Activated naive CD4-positive, alpha-beta T cell treated with anti-CD3 and anti-CD28 coated beads, Interleukin-2, amount 50 U/mL, for 72 hours (primary cell): ENCODE measurements at regions not wholly inside any gene's neighbourhood (a gene's known extent, or its start where the extent isn't known, plus 50 kb on each side); places are given as distances from the start of the nearest gene placed in this dataset.

ENCODE experiments used
- ATAC-seq, 2 donors: fragments of 150-1000 bp; cut with Tn5 transposase; 2 replicates each; pipeline ENCODE4 v1.10.0; 2021; ENCODE audit warnings: mild to moderate bottlenecking in 2 of 2, moderate library complexity in 2 of 2
- DNase-seq, 2 donors: peaks; one replicate each; pipeline ENCODE4 v3.0.0; 2021 to 2022; ENCODE audit warnings: low spot score in 2 of 2
- H3K27ac Mint-ChIP-seq, 2 donors: one replicate each; pipeline ENCODE4 v1.8.0; 2022; ENCODE audit warnings: mild to moderate bottlenecking in 2 of 2, mixed read lengths in 2 of 2
- H3K36me3 Mint-ChIP-seq, 2 donors: one replicate each; pipeline ENCODE4 v1.8.0; 2022; ENCODE audit warnings: mixed read lengths in 2 of 2
- H3K9me3 Mint-ChIP-seq, 2 donors: one replicate each; pipeline ENCODE4 v1.8.0; 2022; ENCODE audit warnings: mixed read lengths in 2 of 2

DNA sequence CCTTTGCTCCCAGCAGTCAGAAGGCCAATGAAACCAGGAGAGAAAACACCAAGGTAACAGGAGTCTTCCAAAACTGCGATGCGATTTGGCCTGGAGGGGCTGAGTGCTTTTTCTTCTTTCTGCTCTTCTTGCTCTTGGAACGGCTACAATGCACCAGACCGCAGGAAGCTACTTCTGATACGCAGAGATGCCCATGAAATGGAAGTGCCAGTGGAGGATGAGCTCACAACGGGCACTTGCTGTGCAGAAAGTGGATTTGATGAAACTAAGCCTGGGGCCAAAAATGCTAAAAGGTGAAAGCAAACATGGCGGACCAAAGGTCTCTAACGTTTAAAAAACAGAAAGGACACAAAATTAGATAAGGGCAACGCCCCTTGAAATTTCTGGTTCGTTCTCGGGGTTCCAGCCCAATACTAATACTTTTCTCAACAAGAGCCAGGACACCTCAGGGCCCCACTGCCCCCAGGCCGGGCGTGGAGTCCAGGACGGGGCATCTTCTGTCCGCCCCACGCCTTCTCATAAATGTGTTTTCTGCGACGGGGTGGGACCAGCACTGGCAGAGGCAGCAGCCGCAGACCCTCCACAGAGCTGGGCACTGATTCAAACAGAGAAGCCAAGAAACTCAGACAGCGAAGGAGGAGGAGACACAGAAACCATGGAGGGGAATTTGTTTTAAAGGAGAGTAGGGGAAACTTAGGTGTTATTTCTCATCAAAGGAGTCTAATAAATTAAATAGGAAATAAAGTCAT is 101.3 kb downstream of the CRYAA start:
- Mint-ChIP-seq H3K36me3 (no peaks in the 10 kb centered on the region), H3K9me3 (no peaks in the 10 kb centered on the region), H3K27ac (no peak overlapping the region)
- DNase-seq (no peak), ATAC-seq (no peak)

DNA sequence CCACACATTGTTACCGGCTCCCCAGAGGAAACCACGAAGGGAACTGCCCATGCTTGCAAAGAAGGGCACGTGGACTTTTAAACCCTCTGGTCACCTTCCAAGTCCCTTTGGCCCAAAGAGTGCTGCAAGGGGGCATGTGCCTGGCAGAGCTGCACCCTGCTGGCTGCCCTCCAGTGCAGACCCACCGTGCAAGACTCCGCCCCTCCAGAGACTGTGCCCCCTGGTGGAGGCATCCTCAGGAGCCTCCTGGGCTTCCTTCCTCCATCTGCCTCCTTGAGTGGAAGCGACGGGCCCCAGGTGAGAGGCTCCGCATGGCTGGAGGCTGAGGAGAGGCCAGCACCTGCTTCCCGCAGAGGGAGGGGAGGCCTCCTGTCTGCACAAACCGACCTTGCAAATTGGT is 100.6 kb downstream of the CRYAA start:
- H3K27ac Mint-ChIP-seq: no peak overlapping the region
- peak in 1 of 2 donors; percentile 47 for DNase-seq
- no peaks in the 10 kb centered on the region for H3K9me3 Mint-ChIP-seq
- H3K36me3 Mint-ChIP-seq: no peaks in the 10 kb centered on the region
- ATAC-seq: peak; percentile 47 to 81

DNA sequence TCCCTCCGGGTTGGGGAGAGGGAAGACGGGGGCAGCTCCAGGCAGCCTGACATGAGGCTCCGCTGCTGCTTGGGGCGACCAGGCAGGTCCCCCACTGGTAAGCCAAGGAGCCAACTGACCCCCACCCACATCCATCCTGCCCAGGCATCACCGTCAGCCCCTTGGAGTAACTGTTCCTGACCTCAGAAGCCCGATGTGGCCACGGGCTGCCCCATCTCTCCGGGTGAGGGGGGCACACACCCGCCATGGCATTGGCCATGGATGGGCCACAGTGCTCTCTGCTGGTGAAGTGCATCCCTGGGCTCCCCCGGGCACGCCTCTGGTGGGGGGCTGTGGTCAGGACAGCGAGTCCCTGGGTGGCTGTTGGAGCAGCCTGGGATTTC is 100.0 kb downstream of the CRYAA start:
- no peak overlapping the region for H3K27ac Mint-ChIP-seq
- DNase-seq (no peak), ATAC-seq (no peak)
- H3K36me3 Mint-ChIP-seq: no peaks in the 10 kb centered on the region
- no peaks in the 10 kb centered on the region for H3K9me3 Mint-ChIP-seq

DNA sequence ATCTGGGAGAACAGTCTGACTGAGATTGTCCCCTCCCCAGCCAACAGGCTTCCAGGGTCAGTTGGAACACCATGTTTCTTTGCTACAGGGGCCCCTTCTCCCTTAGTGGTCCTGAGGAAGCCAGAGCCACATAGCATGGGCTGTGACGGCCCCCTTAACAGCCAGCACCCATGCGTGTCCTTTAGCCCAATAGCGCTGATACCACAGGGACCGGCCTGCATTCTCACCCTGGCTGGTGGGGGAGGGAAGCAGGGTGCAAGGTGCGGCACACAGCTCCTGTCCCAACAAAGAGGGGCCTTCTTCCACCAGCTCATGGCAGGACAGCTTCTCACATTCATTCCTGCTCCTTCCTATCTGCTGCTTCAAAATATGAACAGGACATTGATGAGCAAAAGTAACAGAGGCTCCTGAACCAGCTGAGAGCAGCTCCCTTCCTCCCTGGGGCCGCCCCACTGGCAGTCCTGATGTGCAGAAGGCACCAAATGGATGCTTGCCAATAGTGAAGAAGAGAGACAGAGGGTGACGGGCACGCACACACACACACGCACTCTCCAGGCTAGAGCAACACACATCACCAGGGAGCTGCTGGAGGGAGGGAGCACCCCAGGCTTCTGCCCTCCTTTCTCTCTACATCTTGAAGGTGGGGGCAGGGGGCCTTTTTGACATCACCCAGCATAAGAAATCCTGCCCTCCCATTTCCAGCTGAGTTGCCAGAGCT is 99.4 kb downstream of the CRYAA start:
- DNase-seq (no peak), ATAC-seq (no peak)
- no peaks in the 10 kb centered on the region for H3K9me3 Mint-ChIP-seq
- no peaks in the 10 kb centered on the region for H3K36me3 Mint-ChIP-seq
- no peak overlapping the region for H3K27ac Mint-ChIP-seq

DNA sequence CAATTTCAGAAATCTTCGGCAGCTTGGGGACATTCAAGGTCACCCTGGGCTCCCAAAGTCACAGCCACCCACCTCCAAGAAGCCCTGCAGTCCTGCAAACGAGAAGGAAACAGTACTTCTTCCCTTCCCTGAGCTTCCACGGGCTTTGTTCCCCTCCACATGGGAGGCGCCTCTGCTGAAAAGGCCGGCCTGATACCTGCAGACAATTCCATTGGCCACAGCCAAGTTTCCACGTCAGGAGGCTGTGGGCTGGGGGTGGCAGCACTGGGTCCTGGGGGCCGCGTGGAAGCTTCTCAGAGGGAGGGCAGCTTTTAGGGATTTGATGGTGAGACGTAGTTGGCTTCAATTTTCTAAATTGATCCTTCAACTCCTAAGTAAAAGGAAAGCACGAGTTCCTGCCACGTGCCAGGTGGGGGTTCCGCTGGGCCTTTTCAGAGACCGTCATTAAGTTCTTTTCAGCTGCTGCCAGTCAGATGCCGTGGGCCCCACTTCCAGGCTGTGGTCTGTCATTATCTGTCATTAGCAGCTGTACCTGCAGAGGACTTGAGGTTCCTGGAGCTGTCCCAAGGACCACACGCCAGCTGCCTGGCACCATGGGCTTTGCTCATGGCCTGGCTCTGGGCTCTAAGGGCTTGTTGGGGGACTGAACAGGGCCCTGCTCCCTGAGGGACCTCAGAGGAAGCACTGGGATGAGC is 98.7 kb downstream of the CRYAA start:
- peaks cover 3% of the 10 kb centered on the region in 2 donors for H3K9me3 Mint-ChIP-seq
- H3K36me3 Mint-ChIP-seq: no peaks in the 10 kb centered on the region
- H3K27ac Mint-ChIP-seq: no peak overlapping the region
- ATAC-seq (no peak), DNase-seq (no peak)

DNA sequence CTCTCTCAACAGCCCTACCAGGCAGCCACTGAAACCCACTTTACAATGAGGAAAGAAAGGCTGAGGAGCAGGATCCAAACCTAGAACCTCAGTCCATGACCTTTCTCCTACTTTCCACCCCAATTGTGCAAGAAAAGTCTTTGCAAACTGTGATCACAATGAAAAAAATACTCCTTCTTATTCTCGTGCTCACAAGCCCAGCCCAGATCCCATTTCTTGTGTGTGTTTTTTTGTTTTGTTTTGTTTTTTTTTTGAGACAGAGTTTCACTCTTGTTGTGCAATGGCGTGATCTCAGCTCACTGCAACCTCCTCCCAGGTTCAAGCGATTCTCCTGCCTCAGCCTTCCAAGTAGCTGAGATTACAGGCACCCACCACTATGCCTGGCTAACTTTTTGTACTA is 97.7 kb downstream of the CRYAA start:
- no peak for DNase-seq
- H3K9me3 Mint-ChIP-seq: peaks cover 4 to 5% of the 10 kb centered on the region in 2 donors
- H3K36me3 Mint-ChIP-seq: no peaks in the 10 kb centered on the region
- peak overlapping the region in 1 of 2 donors; percentile 16 for H3K27ac Mint-ChIP-seq
- ATAC-seq: no peak

DNA sequence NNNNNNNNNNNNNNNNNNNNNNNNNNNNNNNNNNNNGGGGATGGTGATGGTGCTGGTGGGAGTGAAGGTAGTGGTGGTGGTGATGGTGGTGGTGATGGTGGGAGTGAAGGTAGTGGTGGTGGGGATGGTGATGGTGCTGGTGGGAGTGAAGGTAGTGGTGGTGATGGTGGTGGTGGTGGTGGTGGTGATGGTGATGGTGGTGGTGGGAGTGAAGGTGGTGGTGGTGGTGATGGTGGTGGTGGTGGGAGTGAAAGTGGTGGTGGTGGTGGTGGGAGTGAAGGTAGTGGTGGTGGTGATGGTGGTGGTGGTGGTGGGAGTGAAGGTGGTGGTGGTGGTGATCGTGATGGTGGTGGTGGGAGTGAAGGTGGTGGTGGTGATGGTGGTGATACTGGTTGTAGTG is 93.6 kb downstream of the CRYAA start:
- ATAC-seq: peak in 1 of 2 donors; percentile 52
- no peak overlapping the region for H3K27ac Mint-ChIP-seq
- no peaks in the 10 kb centered on the region for H3K36me3 Mint-ChIP-seq
- DNase-seq: no peak
- peaks cover 4 to 5% of the 10 kb centered on the region in 2 donors for H3K9me3 Mint-ChIP-seq
